Epidermal melanocyte (primary cell): ENCODE measurements at regions not wholly inside any gene's neighbourhood (a gene's known extent, or its start where the extent isn't known, plus 50 kb on each side); places are given as distances from the start of the nearest gene placed in this dataset.

Experiments
- DNase-seq: peaks from one replicate; pipeline ENCODE4 v3.0.0; 2011; ENCODE audit warnings: low spot score; ENCODE audit not compliant: insufficient read length

- no peak for DNase-seq
These were observed 129.5 kb upstream of the ACP3 start for GRCh38 chr3:132187746-132188145.

- DNase-seq = no peak
These were observed 127.6 kb upstream of the ACP3 start for GRCh38 chr3:132189601-132190000.

- no peak for DNase-seq
These were observed 121.1 kb upstream of the ACP3 start for GRCh38 chr3:132196113-132196512.

GRCh38 chr3:132198516-132198915, 118.7 kb upstream of the ACP3 start:
- DNase-seq = no peak

GRCh38 chr3:132199451-132199850, 117.8 kb upstream of the ACP3 start:
- DNase-seq = no peak

GRCh38 chr3:132202586-132202985, 114.6 kb upstream of the ACP3 start:
- DNase-seq = no peak

- no peak for DNase-seq
These were observed 113.2 kb upstream of the ACP3 start for GRCh38 chr3:132203889-132204596.

- DNase-seq = no peak
These were observed 111.6 kb upstream of the ACP3 start for GRCh38 chr3:132205609-132206008.

GRCh38 chr3:132209855-132210254, 107.4 kb upstream of the ACP3 start:
- DNase-seq = no peak

- DNase-seq = no peak
These were observed 106.5 kb upstream of the ACP3 start for GRCh38 chr3:132210476-132211346.

GRCh38 chr3:132211896-132212295, 105.3 kb upstream of the ACP3 start:
- DNase-seq = no peak

GRCh38 chr3:132218817-132219755, 98.1 kb upstream of the ACP3 start:
- DNase-seq = no peak

- no peak for DNase-seq
These were observed 96.2 kb upstream of the ACP3 start for GRCh38 chr3:132220986-132221385.

- no peak for DNase-seq
These were observed 94.2 kb upstream of the ACP3 start for GRCh38 chr3:132222868-132223538.

- no peak for DNase-seq
These were observed 91.5 kb upstream of the ACP3 start for GRCh38 chr3:132225664-132226063.

GRCh38 chr3:132228923-132229322, 88.3 kb upstream of the ACP3 start:
- no peak for DNase-seq

- DNase-seq = no peak
These were observed 87.6 kb upstream of the ACP3 start for GRCh38 chr3:132229641-132230040.

GRCh38 chr3:132230156-132231000, 86.8 kb upstream of the ACP3 start:
- no peak for DNase-seq

- no peak for DNase-seq
These were observed 85.6 kb upstream of the ACP3 start for GRCh38 chr3:132231633-132232032.

GRCh38 chr3:132232231-132232792, 84.9 kb upstream of the ACP3 start:
- no peak for DNase-seq
